Astrocyte (in vitro differentiated cells and primary cell): ENCODE measurements at regions not wholly inside any gene's neighbourhood (a gene's known extent, or its start where the extent isn't known, plus 50 kb on each side); places are given as distances from the start of the nearest gene placed in this dataset.

Experiments used
- DNase-seq: peaks from one replicate; pipeline ENCODE4 v3.0.0-alpha.2; 2010; ENCODE audit warnings: low read depth
- FAIRE-seq: peaks from 2 replicates; lab custom pipeline; 2011; peaks lifted over from hg19 to GRCh38; lab: Jason Lieb, UNC
- H2AFZ ChIP-seq: 2 replicates; pipeline ENCODE4 v1.6.0; 2012; ENCODE audit warnings: low read depth, low read length, inconsistent platforms
- H3K27ac ChIP-seq: 2 replicates; pipeline ENCODE4 v1.5.1; 2011; ENCODE audit warnings: low read depth, low read length, inconsistent platforms
- H3K27me3 ChIP-seq: 2 replicates; pipeline ENCODE4 v1.6.0; 2011; ENCODE audit warnings: low read length, inconsistent platforms; ENCODE audit not compliant: insufficient read depth
- H3K36me3 ChIP-seq: 2 replicates; pipeline ENCODE4 v1.5.1; 2011; ENCODE audit warnings: low read length, inconsistent platforms; ENCODE audit not compliant: insufficient read depth
- H3K4me1 ChIP-seq: 2 replicates; pipeline ENCODE4 v1.5.1; 2011; ENCODE audit warnings: low read length, inconsistent platforms; ENCODE audit not compliant: insufficient read depth
- H3K4me2 ChIP-seq: 2 replicates; pipeline ENCODE4 v1.6.0; 2012; ENCODE audit warnings: low read length, inconsistent platforms
- H3K4me3 ChIP-seq: 2 replicates; pipeline ENCODE4 v1.5.1; 2011; ENCODE audit warnings: low read depth, mild to moderate bottlenecking, low read length, inconsistent platforms; ENCODE audit not compliant: insufficient read depth
- H3K79me2 ChIP-seq: 2 replicates; pipeline ENCODE4 v1.6.0; 2012; ENCODE audit warnings: mild to moderate bottlenecking, low read length, inconsistent platforms; ENCODE audit not compliant: insufficient read depth
- H3K9ac ChIP-seq: 2 replicates; pipeline ENCODE4 v1.6.0; 2012; ENCODE audit warnings: mild to moderate bottlenecking, low read length, inconsistent platforms
- H3K9me3 ChIP-seq: 2 replicates; pipeline ENCODE4 v1.5.1; 2012; ENCODE audit warnings: low read depth, mild to moderate bottlenecking, low read length, inconsistent platforms; ENCODE audit not compliant: insufficient read depth
- H4K20me1 ChIP-seq: 2 replicates; pipeline ENCODE4 v1.6.0; 2012; ENCODE audit warnings: low read length, inconsistent platforms; ENCODE audit not compliant: insufficient read depth
- H3K27ac Mint-ChIP-seq: one replicate; pipeline ENCODE4 v1.8.0; 2021; ENCODE audit warnings: mild to moderate bottlenecking, mixed read lengths; ENCODE audit not compliant: unreplicated experiment
- H3K27me3 Mint-ChIP-seq: one replicate; pipeline ENCODE4 v1.8.0; 2021; ENCODE audit warnings: low read depth, mixed read lengths; ENCODE audit not compliant: unreplicated experiment
- H3K36me3 Mint-ChIP-seq: one replicate; pipeline ENCODE4 v1.8.0; 2021; ENCODE audit warnings: low read depth, mixed read lengths; ENCODE audit not compliant: unreplicated experiment
- H3K4me1 Mint-ChIP-seq: one replicate; pipeline ENCODE4 v1.8.0; 2021; ENCODE audit warnings: low read depth, mixed read lengths; ENCODE audit not compliant: unreplicated experiment
- H3K4me3 Mint-ChIP-seq: one replicate; pipeline ENCODE4 v1.8.0; 2021; ENCODE audit warnings: mild to moderate bottlenecking, moderate library complexity, mixed read lengths; ENCODE audit not compliant: unreplicated experiment
- H3K9me3 Mint-ChIP-seq: one replicate; pipeline ENCODE4 v1.8.0; 2021; ENCODE audit warnings: mild to moderate bottlenecking, mixed read lengths; ENCODE audit not compliant: unreplicated experiment
- CTCF ChIP-seq: IDR thresholded peaks from 2 replicates; pipeline ENCODE4 v1.5.1; 2011; ENCODE audit warnings: low read depth, mild to moderate bottlenecking, inconsistent platforms, low read length, moderate library complexity; ENCODE audit not compliant: insufficient read depth
- EZH2 ChIP-seq: IDR thresholded peaks from 2 replicates; pipeline ENCODE4 v1.6.1; 2012; ENCODE audit warnings: mild to moderate bottlenecking, low read length, inconsistent platforms; ENCODE audit not compliant: insufficient read depth

- Histone ChIP-seq H4K20me1 (no peaks in the 10 kb centered on the region), H3K4me3 (no peak overlapping the region), H3K9ac (no peak overlapping the region), H3K9me3 (peaks cover 2% of the 10 kb centered on the region), H3K4me2 (no peak overlapping the region), H3K27me3 (no peaks in the 10 kb centered on the region), H3K27ac (no peak overlapping the region), H3K36me3 (no peaks in the 10 kb centered on the region), H3K79me2 (no peaks in the 10 kb centered on the region), H3K4me1 (no peaks in the 10 kb centered on the region), H2AFZ (no peak overlapping the region)
- Mint-ChIP-seq H3K9me3 (peaks cover 13% of the 10 kb centered on the region), H3K4me3 (no peak overlapping the region), H3K4me1 (no peaks in the 10 kb centered on the region), H3K27ac (no peak overlapping the region), H3K36me3 (no peaks in the 10 kb centered on the region), H3K27me3 (peaks cover 5% of the 10 kb centered on the region)
- DNase-seq (no peak), FAIRE-seq (no peak)
- TF ChIP-seq EZH2 (no peak), CTCF (no peak)
These were observed 71.2 kb upstream of the EPS8L3 start for GRCh38 chr1:109834951-109835350.

- Histone ChIP-seq H3K9me3 (peaks cover 2% of the 10 kb centered on the region), H3K4me1 (no peaks in the 10 kb centered on the region), H4K20me1 (no peaks in the 10 kb centered on the region), H3K4me3 (no peak overlapping the region), H3K27ac (no peak overlapping the region), H3K9ac (no peak overlapping the region), H2AFZ (no peak overlapping the region), H3K36me3 (no peaks in the 10 kb centered on the region), H3K79me2 (no peaks in the 10 kb centered on the region), H3K27me3 (no peaks in the 10 kb centered on the region), H3K4me2 (no peak overlapping the region)
- Mint-ChIP-seq H3K27me3 (peaks cover 11% of the 10 kb centered on the region), H3K4me1 (no peaks in the 10 kb centered on the region), H3K9me3 (peaks cover 17% of the 10 kb centered on the region), H3K36me3 (no peaks in the 10 kb centered on the region), H3K27ac (no peak overlapping the region), H3K4me3 (no peak overlapping the region)
- FAIRE-seq, result no peak
- DNase-seq, result no peak
- TF ChIP-seq CTCF, result no peak
- TF ChIP-seq EZH2, result no peak
These were observed 69.2 kb upstream of the EPS8L3 start for GRCh38 chr1:109832945-109833344.

- Mint-ChIP-seq H3K27ac (no peak overlapping the region), H3K36me3 (no peaks in the 10 kb centered on the region), H3K27me3 (peaks cover 11% of the 10 kb centered on the region), H3K4me3 (no peak overlapping the region), H3K4me1 (peaks cover 6% of the 10 kb centered on the region), H3K9me3 (peaks cover 6% of the 10 kb centered on the region)
- peaks cover 2% of the 10 kb centered on the region for H3K9me3 ChIP-seq
- DNase-seq (peak; percentile 30), FAIRE-seq (no peak)
- no peaks in the 10 kb centered on the region for H3K36me3 ChIP-seq
- H3K4me2 ChIP-seq, result no peak overlapping the region
- no peak for TF ChIP-seq EZH2
- TF ChIP-seq CTCF, result no peak
- H4K20me1 ChIP-seq, result no peaks in the 10 kb centered on the region
- no peak overlapping the region for H3K9ac ChIP-seq
- no peak overlapping the region for H2AFZ ChIP-seq
- no peak overlapping the region for H3K27ac ChIP-seq
- peaks cover 5% of the 10 kb centered on the region for H3K4me1 ChIP-seq
- H3K4me3 ChIP-seq, result no peak overlapping the region
- H3K27me3 ChIP-seq, result no peaks in the 10 kb centered on the region
- H3K79me2 ChIP-seq, result no peaks in the 10 kb centered on the region
These were observed 65.2 kb upstream of the EPS8L3 start for GRCh38 chr1:109828756-109829505.
